Left ventricle myocardium superior (tissue), 1 donor: ENCODE measurements at regions not wholly inside any gene's neighbourhood (a gene's known extent, or its start where the extent isn't known, plus 50 kb on each side); places are given as distances from the start of the nearest gene placed in this dataset.

Experiments
- ATAC-seq: fragments of 200-7000 bp; cut with Tn5 transposase; one replicate; pipeline ENCODE4 v1.9.1; 2020; ENCODE audit warnings: mild to moderate bottlenecking, moderate library complexity
- DNase-seq: peaks from one replicate; pipeline ENCODE4 v3.0.0-alpha.2; 2020
- intact Hi-C: fragments of 100-400 bp; cut with micrococcal nuclease; formaldehyde crosslinking; loops from one replicate; pipeline ENCODE4 v1.11.0; 2022
- donor health status: DM: no; HTN: yes; CAD: no; lungs with severe emphysema.

DNA sequence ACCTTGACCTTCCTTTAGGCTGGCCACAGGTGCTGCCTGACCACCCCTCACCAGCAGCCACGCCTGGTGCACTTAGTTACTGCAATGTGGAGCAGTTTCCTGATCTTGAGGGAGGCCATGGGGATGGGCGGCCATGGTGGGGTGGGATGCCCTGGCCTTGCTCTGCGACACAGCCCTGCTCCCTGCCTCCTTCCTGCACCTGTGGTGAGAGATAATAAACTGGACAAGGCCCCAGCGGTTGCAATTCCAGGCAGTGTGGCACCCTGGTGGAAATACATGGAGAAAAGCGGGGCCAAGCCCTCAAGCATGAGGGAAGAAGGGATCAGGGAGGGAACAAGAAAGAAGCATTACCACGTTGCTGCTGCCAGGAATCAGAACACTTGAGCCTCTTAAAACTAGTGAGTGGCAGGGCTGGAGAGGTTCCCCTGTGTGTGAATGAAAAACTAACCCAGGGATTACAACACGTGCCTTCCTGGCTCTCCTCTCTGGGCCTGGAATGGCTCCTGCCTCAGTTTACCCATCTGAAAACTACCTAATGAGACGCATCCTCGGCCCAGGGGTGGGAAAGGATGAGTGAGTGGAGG lies 213.2 kb downstream of the LY86 start:
- DNase-seq: no peak
- intact Hi-C loops: no loop called here

DNA sequence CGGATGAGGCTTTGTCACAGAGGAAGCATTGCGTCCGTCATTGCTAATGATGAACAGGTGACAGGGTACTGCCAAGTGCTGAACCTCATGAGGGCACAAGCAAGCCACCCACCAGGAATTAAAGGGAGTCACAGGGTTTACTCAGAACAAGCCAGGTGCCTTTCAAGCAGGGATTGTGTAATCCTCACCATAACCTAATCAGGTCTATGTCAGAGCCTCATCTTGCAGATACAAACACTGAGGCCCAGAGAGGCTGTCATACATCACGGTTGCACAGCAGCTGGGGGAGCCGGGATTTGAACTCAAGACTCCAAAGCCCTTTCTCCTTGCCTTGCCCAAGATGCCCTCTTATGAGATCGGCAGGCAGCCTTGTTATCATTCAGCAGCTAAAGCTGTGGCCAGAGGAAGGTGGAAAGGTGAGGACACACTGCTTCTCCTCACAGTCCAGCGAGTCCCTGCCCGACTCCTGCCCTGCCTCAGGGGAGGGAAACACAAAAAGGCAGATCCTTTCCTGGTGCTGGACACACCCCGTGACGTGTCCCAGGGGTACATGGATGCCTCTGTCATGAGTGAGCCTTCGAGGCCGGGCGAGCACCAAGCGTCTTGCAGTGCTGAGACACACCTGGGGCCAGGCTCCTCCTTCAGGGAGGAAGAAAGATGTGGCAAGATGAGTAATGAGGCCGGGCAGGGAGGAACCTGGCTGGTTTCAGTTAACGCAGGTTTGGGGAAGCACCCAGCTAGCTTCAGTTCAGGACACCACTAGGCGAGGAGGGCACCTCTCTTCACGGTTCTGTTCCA lies 214.9 kb downstream of the LY86 start:
- ATAC-seq: no peak
- intact Hi-C loops: no loop called here
- DNase-seq: no peak

More for the DNA sequence above, 213.2 kb downstream of the LY86 start:
- ATAC-seq: no peak

DNA sequence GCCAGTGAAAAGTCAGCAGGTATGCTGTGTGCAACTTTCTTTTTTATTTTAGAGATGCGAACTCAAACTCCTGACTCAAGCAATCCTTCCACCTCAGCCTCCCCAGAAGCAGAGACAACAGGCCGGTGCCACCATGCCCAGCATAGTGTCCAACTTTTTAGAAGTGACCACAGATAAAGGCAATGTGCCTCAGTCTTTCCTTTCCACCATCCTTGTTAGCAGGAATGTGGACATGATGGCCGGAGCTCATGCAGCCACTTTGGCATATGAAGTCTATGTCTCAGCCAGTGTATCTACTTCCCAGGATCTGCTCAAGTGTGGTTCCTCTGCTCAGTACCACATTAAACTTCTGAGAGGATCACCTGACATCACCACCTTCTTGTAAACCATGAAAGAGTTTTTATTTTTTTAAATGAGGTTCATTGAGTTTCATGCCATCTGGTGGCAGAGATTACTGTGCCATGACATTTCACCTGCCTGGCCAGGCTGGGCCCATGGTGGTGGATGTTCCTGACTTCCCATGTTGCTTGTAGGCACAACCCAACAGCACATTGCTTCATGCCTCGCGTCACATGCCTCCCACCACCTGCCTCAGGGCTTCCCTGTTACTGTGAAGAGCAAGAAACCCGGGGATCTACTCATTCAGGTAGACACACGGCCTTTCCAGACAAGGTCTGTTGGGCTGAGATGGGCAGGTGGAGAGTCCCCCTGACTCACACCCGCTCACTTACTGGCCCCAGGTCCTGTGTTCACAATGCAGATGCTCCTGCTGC lies 216.5 kb downstream of the LY86 start:
- intact Hi-C loops: no loop called here
- no peak for ATAC-seq

DNA sequence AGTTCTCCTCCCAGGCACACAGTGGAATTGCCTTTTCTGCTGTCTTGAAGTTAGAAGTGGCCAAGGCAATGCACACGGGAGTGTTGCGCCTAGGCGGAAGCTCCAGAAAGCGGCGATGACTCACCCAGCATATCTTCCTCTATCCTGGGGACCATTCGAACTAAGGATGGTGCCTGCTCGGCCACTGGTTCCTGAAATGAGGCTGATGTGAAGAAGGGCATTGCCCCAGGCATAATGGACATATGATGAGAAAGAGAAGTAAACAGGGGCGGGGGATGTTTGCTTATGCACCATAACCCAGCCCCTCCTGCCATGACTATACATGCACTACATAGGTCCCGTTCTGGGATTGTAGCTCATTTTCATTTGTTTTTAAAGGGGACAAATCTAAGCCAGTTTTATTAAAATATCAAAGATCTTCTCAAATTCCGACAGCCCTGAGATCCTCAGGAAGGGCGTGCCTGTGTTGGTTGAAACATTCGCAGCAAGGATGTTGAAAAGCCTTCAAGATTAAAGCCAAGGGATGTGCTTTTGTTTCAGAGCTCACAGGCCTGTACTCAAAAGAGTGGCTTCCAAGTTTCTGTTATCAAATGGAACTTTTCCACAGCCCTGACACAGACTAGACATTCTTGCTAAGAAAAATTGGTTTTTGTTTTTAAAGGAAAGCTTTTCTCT lies 218.5 kb downstream of the LY86 start:
- intact Hi-C loops: no loop called here
- peak; percentile 80 for ATAC-seq
- peak; percentile 65 for DNase-seq

More for the DNA sequence above, 216.5 kb downstream of the LY86 start:
- DNase-seq: no peak

DNA sequence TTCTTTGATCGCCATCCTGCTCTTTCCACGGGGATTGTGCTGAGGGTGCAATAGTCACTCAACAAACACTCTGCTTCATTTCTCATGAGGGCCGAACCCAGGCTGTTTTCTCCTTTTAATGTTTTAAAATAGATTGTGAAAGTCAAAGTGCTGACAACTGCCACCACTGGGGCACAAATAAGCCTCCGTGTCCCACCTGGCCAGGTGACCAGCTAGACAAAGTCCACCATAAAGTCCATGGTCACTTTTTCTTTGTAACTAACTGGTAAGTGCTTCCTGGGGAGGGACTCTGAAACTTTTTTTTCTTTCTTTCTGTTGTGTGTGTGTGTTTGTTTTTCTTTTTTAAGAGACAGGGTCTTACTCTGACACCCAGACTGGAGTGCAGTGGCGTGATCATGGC lies 219.8 kb downstream of the LY86 start:
- intact Hi-C loops: no loop called here
- DNase-seq: no peak
- no peak for ATAC-seq

DNA sequence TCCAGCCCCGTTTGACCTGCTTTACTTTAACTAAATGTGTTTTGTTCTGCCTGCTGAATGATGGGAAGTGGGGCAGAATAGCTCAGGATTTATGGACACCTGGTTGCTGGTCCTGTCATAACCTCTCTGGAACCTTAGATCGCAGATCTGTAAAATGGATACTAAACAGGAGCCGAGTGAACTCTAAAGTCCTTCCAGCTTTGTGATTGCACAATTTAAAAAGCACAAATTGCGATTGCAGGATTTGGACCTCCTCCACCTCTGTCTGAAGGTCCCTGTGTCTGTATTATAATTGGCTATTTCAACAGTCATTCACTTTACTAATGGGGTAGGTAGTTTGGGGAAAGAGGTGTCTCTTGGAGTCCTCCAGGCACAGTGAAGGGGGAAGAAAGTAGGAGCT lies 220.4 kb downstream of the LY86 start:
- ATAC-seq (no peak), DNase-seq (no peak)
- intact Hi-C loops: no loop called here

DNA sequence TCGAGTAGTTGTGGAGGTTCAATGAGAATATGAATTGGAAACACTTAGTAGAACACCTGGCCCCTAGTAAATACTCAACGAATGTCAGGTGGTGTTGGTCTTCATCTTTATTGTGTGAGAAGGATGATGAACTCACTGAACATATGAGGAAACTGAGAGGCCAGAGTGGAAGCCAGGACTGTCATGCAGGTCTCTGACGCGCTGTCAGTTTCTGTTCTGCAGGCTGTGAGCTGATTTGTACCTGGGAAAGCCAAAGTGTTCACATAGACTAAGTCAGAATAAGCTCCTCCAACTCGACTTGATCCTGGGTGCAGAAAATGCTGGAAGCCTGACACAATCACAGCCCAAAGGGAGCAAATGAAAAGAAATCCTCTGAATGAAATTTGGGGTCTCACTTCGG lies 222.2 kb downstream of the LY86 start:
- intact Hi-C loops: no loop called here
- DNase-seq (no peak), ATAC-seq (no peak)

DNA sequence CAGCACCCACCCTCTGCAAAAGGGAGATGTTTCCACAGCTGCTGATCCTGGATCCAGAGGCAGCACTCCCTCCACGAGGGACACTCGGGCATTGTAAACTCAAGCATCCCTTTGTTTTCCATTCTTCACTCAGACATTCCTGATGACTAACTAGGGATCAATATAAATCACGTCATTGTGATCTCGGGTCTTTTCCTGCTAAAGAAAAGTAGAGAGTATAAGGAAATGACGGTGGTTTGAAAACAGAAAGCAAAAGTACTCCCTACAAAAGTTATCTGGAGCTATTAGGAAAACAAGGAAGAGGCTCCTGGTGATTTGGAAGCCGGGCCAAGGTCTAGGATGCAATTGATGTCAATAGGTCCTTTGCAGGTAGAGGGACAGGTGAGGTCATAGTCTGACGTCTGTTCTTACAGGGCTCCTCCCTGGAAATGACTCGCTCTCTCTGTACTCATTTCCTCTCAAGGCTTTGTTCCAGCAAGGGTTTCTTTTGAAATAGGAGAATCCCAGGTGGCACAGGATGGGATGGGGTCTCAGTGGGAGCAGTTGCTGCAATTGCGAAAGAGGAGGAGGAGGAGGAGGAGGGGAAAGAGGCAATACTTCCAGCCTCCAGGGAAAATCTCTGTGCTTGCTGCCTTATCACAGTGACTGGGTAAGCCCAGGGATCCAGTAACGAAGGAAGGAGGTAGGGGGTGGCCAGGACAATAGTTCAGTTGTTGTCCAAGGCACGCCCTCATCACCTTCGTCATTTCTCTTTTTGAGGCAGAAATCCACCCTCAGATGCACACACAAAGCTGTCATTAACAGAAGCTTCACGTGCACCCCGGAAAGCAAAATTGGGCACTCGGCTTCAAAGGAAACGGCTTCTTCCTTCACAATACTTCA lies 222.8 kb downstream of the LY86 start:
- intact Hi-C loops: no loop called here
- DNase-seq: no peak
- peak; percentile 31 for ATAC-seq

DNA sequence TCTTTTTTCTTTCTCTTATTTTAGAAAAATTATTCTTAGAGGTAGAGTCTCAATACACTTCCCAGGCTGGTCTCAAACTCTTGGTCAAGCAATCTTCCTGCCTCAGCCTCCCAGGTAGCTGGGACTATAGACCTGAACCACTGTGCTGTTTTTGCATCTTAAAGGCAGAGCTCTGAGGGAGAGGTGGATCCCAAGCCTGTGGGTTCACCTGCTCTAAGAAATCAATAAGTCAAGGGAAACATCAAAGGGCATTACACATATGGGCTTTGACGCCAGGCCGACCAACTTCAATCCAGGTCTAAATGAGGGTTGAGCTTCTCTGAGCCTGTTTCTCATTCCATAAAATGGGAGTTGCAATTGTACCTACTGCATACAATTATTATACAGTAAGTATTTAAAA lies 223.9 kb downstream of the LY86 start:
- intact Hi-C loops: no loop called here
- no peak for ATAC-seq
- no peak for DNase-seq

DNA sequence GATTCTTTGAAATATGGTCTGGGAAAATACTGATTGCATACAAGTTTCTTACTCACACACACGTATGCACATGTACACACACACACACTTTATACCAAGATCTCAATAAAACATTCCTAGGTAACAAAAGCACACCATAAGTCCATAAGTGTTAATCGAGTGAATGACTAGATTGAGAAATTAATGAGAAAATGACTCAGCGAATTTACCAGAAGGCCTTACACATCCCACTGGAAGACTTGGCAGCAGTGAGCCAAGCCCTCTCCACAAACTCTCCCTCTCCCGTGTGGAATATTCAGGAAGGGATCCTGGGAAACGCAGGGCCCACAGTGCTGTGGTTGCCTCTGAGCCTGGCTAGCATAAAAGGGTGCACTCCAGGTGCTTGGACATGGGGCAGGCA lies 227.2 kb downstream of the LY86 start:
- DNase-seq: no peak
- intact Hi-C loops: no loop called here
- ATAC-seq: no peak

DNA sequence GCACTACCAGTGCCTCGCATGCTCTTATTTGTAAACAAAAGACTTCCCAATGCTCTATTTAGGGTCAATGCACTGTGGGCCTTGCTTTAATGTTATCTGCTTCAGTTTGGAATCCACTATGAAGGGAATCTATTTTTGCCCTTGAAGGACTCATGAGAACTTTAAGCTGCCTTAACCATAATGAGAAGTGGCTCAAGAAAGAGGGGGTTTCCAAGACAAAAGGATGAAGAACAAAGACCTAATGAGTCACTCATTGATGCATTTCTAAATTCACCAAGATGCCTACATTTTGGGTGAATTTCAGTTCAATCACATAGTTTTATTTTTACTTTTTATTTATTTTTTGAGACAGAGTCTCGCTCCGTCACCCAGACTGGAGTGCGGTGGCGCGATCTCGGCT lies 228.2 kb downstream of the LY86 start:
- intact Hi-C loops: no loop called here
- ATAC-seq: no peak

DNA sequence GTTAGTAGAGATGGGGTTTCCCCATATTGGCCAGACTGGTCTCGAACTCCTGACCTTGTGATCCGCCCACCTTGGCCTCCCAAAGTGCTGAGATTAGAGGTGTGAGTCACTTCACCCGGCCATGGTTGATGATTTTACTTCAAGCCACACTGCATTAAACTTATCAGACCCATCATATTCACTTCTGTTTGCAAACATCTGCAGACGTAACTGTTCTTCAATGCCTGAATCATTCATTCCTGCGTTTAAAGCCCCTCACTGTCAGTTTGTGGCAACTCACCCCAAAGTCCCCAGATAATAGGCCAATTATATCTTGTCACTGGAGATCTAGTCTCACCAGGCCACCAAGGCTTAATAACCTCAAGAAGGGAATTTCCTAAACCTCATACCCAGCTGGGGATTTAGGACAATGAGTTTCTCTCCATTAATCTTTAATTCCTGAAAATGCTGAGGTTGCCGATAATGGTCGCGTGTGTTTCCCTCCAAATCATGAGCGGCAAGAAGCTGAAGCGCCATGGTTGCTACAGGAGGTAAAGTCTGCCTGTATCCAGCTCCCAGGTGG lies 229.6 kb downstream of the LY86 start:
- DNase-seq (no peak), ATAC-seq (no peak)
- intact Hi-C loops: no loop called here

More for the DNA sequence above, 228.2 kb downstream of the LY86 start:
- no peak for DNase-seq

DNA sequence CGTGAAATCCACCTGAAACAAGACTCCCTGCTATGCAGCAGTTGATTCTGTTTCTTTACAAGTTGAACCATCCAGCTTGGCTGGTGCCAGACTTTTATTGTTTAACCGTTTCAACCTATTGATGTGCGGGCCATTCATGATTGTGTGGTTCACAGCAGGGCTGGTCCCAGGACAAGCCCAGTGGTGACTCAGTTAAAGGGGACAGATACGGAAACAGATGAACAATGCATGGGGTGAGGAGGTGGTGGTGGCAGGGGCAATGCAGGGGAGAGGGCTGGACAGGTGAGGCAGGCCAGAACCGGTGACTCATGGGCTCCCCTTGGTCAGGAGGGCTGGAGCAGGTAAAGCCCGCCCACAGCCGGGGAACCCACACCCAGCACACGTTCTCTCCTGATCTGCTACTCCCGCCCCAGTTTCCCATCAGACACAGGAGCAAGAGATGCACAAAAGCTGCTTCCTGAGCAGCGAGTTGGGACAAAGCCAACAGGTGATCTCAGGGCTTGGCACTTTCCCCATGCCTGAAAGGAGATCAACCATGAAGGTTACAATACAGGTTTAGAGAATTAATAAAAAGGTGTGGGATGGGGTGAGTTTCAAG lies 232.2 kb downstream of the LY86 start:
- intact Hi-C loops: no loop called here
- DNase-seq (no peak), ATAC-seq (no peak)

DNA sequence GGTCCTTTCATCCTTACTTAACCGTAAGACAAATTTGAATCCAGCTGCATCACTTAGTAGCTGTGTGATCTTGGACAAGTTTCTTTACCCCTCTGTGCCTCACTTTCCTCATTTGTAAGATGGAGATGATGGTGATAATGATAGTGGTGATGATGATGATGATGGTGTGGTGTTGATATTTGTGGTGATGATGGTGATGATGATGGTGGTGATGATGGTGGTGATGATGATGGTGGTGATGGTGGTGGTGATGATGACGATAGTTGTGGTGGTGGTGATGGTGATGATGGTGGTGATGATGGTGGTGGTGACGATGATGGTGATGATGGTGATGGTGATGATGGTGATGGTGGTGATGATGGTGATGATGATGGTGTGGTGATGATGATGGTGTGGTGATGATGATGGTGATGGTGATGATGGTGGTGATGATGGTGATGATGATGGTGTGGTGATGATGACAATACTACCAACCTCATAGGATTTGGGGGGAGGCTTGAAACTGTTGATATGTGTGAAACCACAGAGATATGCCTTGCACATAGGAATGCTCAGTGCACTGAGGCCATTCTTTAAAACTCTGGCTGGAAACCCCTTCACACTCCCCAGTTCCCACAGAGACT lies 233.2 kb downstream of the LY86 start:
- ATAC-seq: no peak
- intact Hi-C loops: no loop called here
- no peak for DNase-seq

DNA sequence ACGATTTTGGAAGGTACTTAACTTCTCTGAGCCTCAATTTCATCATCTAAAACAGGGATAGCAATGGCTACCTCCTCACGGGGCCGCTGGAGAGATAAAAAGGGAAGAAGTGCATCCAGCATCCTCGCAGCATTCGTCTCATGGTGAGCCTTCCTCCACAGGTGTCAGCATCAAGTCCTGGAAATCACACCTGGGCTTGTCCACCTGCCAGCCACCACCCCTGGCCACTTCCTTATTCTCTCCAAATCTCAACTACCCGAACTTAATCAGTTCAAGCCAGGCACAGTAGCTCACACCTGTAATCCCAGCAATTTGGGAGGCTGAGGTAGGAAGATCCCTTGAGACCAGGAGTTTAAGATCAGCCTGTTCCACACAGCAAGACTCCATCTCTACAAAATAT lies 234.5 kb downstream of the LY86 start:
- DNase-seq: no peak
- intact Hi-C loops: no loop called here
- ATAC-seq: no peak

DNA sequence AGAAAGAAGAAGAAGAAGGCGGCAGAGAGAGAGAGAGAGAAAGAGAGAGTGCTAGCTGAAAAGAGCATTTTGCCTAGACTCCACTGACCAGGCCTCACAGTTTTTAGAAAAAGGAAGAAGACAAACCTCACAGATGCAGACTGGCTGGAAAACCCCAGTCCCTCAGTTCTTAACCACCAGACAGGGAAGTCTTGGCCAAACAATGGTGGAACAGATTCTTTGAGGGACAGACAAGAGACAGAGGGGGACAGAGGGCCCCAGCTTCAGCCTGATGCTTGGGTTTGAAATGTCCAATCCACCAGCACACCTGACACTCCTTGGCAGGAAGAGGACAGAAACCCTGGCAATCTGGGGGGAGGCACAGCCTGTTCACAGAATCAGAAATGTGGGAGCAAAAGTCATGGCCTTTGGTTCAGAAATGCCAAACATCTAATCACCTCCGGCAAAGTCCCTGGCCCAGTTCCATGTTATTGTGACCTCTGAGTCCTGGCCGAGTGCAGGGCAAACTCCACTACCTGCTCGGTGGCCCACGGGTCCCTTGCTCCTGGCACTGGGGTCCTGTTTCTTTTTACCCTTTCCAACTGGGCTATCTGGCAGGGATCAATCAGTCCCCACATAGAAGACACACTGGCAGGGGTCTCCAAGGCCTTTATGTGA lies 235.2 kb downstream of the LY86 start:
- no peak for ATAC-seq
- intact Hi-C loops: no loop called here
- no peak for DNase-seq

DNA sequence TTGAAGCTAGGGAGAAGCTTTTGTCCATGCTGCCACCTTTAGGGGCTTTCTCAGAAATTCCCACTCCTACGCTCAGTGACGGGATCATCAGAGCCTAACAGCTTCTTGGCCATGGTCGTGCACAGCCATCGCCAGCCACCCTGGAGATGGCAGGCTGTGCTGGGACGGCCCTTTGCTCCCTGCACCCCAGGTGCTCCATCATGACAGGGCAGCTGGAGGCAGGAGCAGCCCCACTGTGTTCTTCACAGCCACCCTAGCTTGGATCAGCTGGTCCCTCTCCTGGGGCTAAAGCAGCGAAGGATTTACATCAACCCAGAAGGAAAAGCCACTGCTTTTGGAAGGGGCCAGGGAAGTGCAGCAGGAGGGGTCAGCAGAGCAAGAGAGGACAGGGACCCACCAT lies 235.9 kb downstream of the LY86 start:
- DNase-seq: no peak
- intact Hi-C loops: no loop called here
- ATAC-seq: no peak
